Progenitor cell of endocrine pancreas (in vitro differentiated cells): ENCODE measurements at regions not wholly inside any gene's neighbourhood (a gene's known extent, or its start where the extent isn't known, plus 50 kb on each side); places are given as distances from the start of the nearest gene placed in this dataset.

Source experiments
- DNase-seq: peaks from one replicate; pipeline ENCODE4 v3.0.0; 2021; ENCODE audit warnings: low spot score; ENCODE audit not compliant: unreplicated experiment
- H3K27ac Mint-ChIP-seq: 2 replicates; pipeline ENCODE4 v1.8.0; 2021; ENCODE audit warnings: mild to moderate bottlenecking, moderate library complexity, mixed read lengths
- H3K27me3 Mint-ChIP-seq: 2 replicates; pipeline ENCODE4 v1.8.0; 2021; ENCODE audit warnings: mixed read lengths
- H3K36me3 Mint-ChIP-seq: 2 replicates; pipeline ENCODE4 v1.8.0; 2022; ENCODE audit warnings: mixed read lengths; ENCODE audit not compliant: insufficient read depth
- H3K4me1 Mint-ChIP-seq: 2 replicates; pipeline ENCODE4 v1.8.0; 2021; ENCODE audit warnings: low read depth, mixed read lengths
- H3K4me3 Mint-ChIP-seq: 2 replicates; pipeline ENCODE4 v1.8.0; 2021; ENCODE audit warnings: low read depth, mild to moderate bottlenecking, moderate library complexity, mixed read lengths
- H3K9me3 Mint-ChIP-seq: 2 replicates; pipeline ENCODE4 v1.8.0; 2021; ENCODE audit warnings: low read depth, mixed read lengths
- TF ChIP-seq, protein P1 (sequence below): fragments of 200-600 bp; sonication (generic); IDR thresholded peaks from one replicate; pipeline ENCODE4 v1.5.0; 2021; ENCODE audit warnings: antibody characterized with exemption, mild to moderate bottlenecking; ENCODE audit not compliant: unreplicated experiment

DNA sequence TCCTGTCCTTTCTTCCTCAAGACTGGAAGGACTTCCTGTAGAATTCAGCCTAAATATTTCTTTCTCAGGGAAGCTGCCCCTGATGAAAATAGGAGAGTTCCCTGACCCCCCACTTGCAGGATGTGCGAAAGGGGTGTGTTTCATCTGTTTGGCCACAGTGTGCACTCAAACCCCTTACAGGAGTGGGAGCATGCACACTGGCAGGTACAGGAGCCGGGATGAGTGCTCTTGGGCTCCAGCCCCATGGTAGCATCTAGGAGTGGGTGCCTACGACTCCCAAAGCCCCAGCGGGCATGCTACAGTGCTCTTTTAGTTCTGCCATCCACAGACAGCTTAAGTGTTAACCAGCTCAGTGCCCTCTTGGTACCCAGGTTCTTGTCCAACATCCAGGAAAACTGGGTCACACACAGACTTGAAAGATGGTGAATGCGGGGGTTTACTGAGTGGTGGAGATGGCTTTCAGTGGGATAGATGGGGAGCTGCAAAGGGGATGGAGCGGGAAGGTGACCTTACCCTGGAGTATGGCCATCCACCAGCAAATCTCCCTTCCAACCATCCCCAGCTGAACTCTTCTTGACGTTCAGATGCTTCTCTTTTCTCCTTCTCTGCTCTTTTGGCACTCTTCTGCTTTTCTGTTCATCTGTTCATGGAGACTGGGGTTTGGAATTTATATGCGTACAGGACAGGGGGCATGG is 295.0 kb upstream of the NCKAP5 start:
- DNase-seq, result no peak
- Mint-ChIP-seq H3K36me3 (no peaks in the 10 kb centered on the region), H3K4me1 (peaks cover 5% of the 10 kb centered on the region), H3K27ac (no peak overlapping the region), H3K4me3 (no peak overlapping the region), H3K9me3 (no peaks in the 10 kb centered on the region), H3K27me3 (peaks cover 15% of the 10 kb centered on the region)
- TF ChIP-seq, protein P1, sequence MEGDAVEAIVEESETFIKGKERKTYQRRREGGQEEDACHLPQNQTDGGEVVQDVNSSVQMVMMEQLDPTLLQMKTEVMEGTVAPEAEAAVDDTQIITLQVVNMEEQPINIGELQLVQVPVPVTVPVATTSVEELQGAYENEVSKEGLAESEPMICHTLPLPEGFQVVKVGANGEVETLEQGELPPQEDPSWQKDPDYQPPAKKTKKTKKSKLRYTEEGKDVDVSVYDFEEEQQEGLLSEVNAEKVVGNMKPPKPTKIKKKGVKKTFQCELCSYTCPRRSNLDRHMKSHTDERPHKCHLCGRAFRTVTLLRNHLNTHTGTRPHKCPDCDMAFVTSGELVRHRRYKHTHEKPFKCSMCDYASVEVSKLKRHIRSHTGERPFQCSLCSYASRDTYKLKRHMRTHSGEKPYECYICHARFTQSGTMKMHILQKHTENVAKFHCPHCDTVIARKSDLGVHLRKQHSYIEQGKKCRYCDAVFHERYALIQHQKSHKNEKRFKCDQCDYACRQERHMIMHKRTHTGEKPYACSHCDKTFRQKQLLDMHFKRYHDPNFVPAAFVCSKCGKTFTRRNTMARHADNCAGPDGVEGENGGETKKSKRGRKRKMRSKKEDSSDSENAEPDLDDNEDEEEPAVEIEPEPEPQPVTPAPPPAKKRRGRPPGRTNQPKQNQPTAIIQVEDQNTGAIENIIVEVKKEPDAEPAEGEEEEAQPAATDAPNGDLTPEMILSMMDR, result no peak

DNA sequence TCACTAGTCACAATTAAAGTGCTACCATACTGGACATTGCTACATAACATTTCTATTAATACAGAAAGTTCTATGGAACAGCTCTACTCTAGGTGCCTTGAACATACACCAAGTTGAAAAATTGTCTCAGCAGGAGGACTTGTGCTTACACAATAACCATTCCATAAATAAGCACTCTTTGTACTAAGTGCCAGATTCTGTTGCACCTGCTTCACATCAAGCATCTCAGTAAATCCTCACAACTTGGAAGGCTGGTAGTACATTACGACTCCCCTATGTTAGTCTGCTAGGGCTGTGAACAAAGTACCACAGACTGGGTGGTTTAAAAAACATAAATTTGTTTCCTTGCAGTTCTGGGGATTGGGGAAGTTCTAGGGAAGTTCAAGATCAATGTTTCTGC is 296.9 kb upstream of the NCKAP5 start:
- TF ChIP-seq, protein P1, result no peak
- no peak overlapping the region for H3K4me3 Mint-ChIP-seq
- no peaks in the 10 kb centered on the region for H3K36me3 Mint-ChIP-seq
- H3K27me3 Mint-ChIP-seq, result peaks cover 15% of the 10 kb centered on the region
- H3K4me1 Mint-ChIP-seq, result peaks cover 5% of the 10 kb centered on the region
- no peak overlapping the region for H3K27ac Mint-ChIP-seq
- no peaks in the 10 kb centered on the region for H3K9me3 Mint-ChIP-seq
- DNase-seq, result no peak

DNA sequence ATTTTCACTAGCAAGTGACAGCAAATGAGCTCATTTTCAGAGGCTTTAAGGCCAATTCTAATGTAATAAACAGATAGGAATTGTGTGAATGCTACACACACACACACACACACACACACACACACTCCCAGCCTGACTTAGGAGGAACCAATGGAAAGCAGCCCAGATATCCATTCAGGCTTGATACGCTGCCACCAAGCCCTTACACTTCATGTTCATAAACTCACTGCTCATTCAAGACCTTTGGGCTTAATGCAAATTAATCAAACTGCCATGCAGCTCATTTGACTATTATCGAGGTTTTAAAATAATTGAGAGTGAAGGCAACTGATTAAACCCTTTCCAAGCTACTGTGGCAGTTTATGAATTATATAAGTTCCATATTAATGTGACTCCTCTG is 298.9 kb upstream of the NCKAP5 start:
- H3K4me3 Mint-ChIP-seq, result no peak overlapping the region
- H3K9me3 Mint-ChIP-seq, result no peaks in the 10 kb centered on the region
- no peak for DNase-seq
- H3K27ac Mint-ChIP-seq, result no peak overlapping the region
- H3K4me1 Mint-ChIP-seq, result no peaks in the 10 kb centered on the region
- TF ChIP-seq, protein P1, result no peak
- H3K36me3 Mint-ChIP-seq, result no peaks in the 10 kb centered on the region
- H3K27me3 Mint-ChIP-seq, result peaks cover 15% of the 10 kb centered on the region

DNA sequence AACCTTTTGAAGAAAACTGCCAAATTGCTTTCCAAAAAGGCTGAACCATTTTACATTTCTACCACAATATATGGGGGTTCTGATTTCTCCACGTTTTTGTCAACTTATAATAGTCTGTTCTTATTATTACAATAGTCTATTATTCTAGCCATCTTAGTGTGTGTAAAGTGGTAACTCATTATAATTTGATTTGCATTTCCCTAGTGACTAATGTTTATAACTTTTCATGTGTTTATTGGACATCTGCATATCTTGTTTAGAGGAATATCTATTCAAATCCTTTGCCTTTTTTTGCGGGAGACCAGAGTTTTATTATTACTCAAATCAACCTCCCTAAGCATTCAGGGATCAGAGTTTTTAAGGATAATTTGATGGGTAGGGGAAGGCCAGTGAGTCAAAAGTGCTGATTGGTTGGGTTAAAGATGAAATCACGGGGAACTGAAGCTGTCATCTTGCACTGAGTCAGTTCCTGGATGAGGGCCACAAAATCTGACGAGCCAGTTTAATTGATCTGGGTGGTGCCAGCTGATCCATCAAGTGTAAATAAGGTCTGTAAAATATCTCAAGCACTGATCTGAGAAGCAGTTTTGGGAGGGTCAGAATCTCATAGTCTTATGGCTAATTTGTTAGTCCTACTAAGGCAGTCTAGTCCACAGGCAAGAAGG is 303.4 kb upstream of the NCKAP5 start:
- Mint-ChIP-seq H3K27ac (no peak overlapping the region), H3K27me3 (no peaks in the 10 kb centered on the region)

DNA sequence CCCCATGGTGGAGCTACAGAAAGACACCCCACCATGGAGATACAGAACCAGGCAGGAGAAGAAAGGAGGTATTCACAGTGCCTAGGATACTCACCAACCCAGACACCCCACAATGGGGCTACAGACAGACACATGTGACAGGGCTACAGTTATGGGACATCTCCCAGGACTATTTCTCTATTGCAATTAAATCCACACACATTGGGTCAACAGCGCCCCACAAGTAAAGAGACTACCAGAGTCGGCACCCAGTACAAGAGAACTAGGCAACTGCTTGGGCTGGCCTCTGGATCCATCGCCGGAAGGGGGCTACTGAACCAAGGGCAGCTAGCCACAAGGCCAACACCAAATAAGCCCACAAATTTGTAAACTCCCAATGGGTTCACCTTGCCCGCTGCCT is 310.1 kb upstream of the NCKAP5 start:
- Mint-ChIP-seq H3K27ac (no peak overlapping the region), H3K27me3 (peaks cover 17% of the 10 kb centered on the region), H3K4me1 (peaks cover 4% of the 10 kb centered on the region), H3K9me3 (peaks cover under 1% of the 10 kb centered on the region), H3K36me3 (no peaks in the 10 kb centered on the region), H3K4me3 (no peak overlapping the region)
- no peak for DNase-seq
- TF ChIP-seq, protein P1, result no peak

More for the DNA sequence above, 303.4 kb upstream of the NCKAP5 start:
- Mint-ChIP-seq H3K36me3 (no peaks in the 10 kb centered on the region), H3K9me3 (peaks cover 3% of the 10 kb centered on the region), H3K4me3 (no peak overlapping the region), H3K4me1 (no peaks in the 10 kb centered on the region)
- TF ChIP-seq, protein P1, result no peak
- no peak for DNase-seq
